AG09309 (cell line): ENCODE measurements at regions not wholly inside any gene's neighbourhood (a gene's known extent, or its start where the extent isn't known, plus 50 kb on each side); places are given as distances from the start of the nearest gene placed in this dataset.

Source experiments
- DNase-seq: peaks from one replicate; pipeline ENCODE4 v3.0.0-alpha.2; 2010; ENCODE audit warnings: low read depth
- H3K4me3 ChIP-seq: 2 replicates; pipeline ENCODE4 v1.5.1; 2011; ENCODE audit warnings: mild to moderate bottlenecking, low read depth, low read length, moderate library complexity; ENCODE audit not compliant: control insufficient read depth
- TF ChIP-seq, protein P1 (sequence below): IDR thresholded peaks from 2 replicates; pipeline ENCODE4 v1.5.1; 2011; ENCODE audit warnings: mild to moderate bottlenecking, low read depth, low read length, inconsistent platforms; ENCODE audit not compliant: insufficient read depth, control insufficient read depth; ENCODE audit errors: missing control alignments

DNA sequence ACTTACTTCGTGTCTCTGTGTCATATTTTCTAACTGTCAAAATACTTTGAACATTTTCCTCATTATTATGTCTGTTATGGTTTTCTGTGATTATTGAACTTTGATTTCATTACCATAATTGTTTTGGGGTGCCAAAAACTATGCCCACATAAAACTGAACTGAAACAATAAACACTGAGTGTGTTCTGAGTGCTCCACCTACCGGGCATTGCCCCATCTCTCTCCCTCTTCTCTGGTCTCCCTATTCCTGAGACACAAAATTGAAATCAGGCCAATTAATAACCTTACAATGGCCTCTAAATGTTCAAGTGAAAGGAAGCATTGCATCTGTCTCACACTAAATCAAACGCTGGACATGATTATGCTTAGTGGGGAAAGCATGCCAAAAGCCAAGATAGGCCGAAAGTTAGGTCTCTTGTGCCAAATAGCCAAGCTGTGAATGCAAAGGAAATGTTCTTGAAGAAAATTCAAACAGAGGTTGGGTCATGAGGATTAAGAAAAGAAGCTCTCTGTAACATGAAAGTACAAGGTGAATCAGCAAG, 972.3 kb downstream of the PCDH7 start:
- TF ChIP-seq, protein P1, sequence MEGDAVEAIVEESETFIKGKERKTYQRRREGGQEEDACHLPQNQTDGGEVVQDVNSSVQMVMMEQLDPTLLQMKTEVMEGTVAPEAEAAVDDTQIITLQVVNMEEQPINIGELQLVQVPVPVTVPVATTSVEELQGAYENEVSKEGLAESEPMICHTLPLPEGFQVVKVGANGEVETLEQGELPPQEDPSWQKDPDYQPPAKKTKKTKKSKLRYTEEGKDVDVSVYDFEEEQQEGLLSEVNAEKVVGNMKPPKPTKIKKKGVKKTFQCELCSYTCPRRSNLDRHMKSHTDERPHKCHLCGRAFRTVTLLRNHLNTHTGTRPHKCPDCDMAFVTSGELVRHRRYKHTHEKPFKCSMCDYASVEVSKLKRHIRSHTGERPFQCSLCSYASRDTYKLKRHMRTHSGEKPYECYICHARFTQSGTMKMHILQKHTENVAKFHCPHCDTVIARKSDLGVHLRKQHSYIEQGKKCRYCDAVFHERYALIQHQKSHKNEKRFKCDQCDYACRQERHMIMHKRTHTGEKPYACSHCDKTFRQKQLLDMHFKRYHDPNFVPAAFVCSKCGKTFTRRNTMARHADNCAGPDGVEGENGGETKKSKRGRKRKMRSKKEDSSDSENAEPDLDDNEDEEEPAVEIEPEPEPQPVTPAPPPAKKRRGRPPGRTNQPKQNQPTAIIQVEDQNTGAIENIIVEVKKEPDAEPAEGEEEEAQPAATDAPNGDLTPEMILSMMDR = peak; percentile 33
- no peak overlapping the region for H3K4me3 ChIP-seq
- DNase-seq = no peak

DNA sequence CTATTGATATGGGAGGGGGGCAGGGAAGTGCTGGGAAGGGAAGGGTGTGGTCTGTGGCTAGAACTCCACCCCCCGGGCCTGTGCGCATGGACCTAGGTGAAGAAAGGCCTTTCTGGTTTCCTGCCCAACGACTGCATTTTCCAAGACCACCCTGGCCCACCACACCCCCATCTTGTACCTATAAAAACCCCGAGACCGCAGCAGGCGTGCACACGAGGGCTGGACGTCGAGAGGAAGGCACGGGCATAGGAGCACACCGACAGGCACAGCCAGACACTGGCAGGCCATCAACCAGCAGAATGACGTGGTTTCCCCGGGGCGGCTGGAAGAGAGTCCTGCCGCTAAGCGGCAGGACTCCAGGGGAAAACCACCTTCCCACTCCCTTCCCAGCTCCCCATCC, 981.1 kb downstream of the PCDH7 start:
- no peak overlapping the region for H3K4me3 ChIP-seq
- no peak for DNase-seq
- TF ChIP-seq, protein P1 = no peak

DNA sequence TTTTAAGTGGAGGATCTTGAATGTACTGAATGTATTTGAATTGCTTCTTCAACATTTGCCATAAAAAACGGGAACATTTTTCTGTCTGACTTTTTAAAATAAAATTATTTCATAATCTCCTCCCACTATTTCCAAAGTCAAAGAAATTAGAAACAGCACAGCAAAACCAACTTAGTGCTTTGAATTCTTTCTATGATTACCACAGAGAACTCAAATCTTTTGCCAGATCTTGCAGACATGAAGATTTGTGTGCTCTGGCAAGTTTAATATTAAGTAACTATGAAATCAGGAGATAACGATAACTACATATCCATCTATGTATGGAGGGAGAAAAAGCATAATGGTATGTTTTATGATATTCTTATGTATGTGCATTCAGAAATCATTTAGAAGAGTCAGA, 982.2 kb downstream of the PCDH7 start:
- H3K4me3 ChIP-seq = no peak overlapping the region
- DNase-seq = peak; percentile 3
- TF ChIP-seq, protein P1 = no peak

DNA sequence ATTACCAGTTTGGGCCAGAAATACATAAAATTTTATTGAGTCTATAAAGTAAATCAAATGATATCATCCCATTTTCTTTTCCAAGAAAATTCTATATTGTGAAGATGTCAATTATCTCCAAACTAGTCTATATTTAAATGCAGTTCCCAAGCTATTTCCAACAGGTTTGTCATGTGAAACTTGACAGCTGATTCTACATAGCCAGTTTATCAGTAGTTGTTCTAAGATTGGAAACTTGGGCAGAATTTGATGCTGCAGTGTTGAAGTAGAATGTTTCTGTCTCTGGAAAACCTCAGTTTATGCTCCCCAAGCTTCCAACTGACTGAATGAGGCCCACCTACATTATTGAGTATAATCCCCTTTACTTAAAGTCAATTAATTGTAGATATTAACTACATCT, 994.1 kb downstream of the PCDH7 start:
- no peak overlapping the region for H3K4me3 ChIP-seq
- DNase-seq = no peak
- TF ChIP-seq, protein P1 = no peak

DNA sequence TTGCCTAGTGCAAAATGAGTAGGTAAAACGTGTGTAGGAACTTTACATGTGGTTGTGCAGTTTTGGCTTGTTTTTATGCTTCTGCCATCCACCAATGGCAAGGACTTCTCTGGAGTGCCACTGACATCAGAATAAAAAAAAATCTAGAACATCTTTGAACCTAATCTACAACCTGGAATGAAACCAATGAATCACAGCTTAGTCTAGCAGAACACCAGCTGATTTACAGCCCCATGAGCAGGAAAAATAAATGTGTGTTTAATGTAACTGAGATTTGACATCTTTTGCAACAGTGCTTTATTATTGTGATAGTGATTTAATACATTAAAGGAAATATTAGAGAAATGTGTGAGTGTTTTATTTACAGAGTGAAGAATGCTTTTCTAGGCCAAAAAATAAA, 995.1 kb downstream of the PCDH7 start:
- H3K4me3 ChIP-seq = no peak overlapping the region
- DNase-seq = no peak
- TF ChIP-seq, protein P1 = no peak

DNA sequence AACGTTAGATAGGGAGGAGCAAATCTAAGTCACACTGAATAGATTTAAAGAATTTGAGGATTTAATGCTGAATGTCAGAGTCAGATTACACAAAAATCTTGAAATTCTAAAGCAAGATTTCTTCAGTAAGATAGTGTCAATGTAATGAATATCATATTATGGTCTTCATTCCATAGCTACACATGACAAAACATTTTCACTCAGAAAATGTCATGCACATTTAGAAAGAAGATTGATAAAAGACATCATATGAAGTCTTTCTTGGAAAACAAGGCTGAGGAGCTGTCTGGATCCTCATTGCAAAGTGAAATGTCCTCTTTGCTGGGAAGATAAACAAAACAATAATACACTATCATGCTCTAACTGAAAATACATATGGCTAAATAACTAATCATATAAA, 1006.9 kb downstream of the PCDH7 start:
- DNase-seq = no peak
- no peak overlapping the region for H3K4me3 ChIP-seq
- TF ChIP-seq, protein P1 = no peak

DNA sequence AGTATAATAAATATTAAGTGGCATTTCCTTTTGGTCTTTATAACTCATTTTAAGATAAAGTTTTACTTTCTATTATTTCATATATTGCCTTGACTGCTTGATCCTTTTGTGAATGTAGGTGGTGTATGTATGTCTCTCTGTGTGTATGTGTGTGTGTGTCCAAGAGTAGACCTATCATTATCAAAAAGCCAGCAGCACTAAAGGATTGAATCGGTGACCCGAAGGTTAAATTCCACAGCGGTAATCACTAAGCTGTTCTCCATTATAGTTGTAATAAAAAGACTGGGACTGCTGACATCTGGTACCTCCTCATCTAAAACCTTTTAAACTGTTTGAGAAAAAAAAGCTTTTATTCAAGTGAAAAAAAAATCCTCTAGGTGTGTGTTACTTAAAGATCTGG, 1014.8 kb downstream of the PCDH7 start:
- TF ChIP-seq, protein P1 = no peak
- DNase-seq = no peak
- no peak overlapping the region for H3K4me3 ChIP-seq
